ENCODE measurements at regions not wholly inside any gene's neighbourhood (a gene's known extent, or its start where the extent isn't known, plus 50 kb on each side); places are given as distances from the start of the nearest gene placed in this dataset.

DNA sequence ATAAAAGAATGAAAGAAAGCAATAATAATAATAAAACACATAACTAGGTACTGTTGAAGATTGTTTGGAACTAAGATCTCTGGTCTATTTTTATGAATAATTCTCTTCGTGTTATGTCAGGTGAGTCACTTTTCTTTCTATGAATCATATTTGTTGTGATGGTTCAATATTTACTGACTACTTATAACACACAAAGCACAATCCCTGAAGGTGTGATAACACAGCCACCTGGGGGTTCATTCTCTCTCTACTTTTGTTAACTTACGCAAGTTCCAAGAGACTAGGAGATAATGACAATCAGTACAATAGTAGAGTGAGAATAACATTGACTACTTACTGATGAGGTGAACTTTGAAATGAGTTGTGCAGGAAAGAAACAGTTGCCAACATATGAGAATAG, 149.9 kb downstream of the IBTK start:
- DNase-seq (ENCODE audit: low read depth), result no peak
- TF ChIP-seq, protein P1, sequence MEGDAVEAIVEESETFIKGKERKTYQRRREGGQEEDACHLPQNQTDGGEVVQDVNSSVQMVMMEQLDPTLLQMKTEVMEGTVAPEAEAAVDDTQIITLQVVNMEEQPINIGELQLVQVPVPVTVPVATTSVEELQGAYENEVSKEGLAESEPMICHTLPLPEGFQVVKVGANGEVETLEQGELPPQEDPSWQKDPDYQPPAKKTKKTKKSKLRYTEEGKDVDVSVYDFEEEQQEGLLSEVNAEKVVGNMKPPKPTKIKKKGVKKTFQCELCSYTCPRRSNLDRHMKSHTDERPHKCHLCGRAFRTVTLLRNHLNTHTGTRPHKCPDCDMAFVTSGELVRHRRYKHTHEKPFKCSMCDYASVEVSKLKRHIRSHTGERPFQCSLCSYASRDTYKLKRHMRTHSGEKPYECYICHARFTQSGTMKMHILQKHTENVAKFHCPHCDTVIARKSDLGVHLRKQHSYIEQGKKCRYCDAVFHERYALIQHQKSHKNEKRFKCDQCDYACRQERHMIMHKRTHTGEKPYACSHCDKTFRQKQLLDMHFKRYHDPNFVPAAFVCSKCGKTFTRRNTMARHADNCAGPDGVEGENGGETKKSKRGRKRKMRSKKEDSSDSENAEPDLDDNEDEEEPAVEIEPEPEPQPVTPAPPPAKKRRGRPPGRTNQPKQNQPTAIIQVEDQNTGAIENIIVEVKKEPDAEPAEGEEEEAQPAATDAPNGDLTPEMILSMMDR (IDR thresholded peaks at IDR 0.05; ENCODE audit: insufficient read depth, low read depth, low read length), result no peak
- no peak overlapping the region for H3K4me3 ChIP-seq (ENCODE audit: low read depth, low read length)
- POLR2A ChIA-PET, result no interaction called here
- no peaks in the 10 kb centered on the region for H3K36me3 ChIP-seq (ENCODE audit: control insufficient read depth, insufficient read depth, low read length)
- no peaks in the 10 kb centered on the region for H3K27me3 ChIP-seq (ENCODE audit: control insufficient read depth, insufficient read depth, low read length)
- CTCF ChIA-PET, result no interaction called here

DNA sequence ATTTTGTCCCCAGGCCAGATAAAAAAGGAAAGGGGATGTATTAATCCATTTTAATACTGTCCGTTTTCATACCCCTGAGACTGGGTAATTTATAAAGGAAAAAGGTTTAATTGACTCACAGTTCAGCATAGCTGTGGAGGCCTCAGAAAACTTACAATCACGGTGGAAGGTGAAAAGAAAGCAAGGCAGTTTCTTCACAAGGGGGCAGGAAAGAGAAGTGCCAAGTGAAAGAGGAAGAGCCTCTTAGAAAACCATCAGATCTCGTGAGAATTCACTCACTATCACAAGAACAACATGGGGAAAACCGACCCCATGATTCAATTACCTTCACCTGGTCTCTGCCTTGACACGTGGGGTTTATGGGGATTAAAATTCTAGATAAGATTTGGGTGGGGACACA, 152.5 kb downstream of the IBTK start:
- POLR2A ChIA-PET, result no interaction called here
- no peak for DNase-seq (ENCODE audit: low read depth)
- Histone ChIP-seq H3K4me3 (ENCODE audit: low read depth, low read length) (no peak overlapping the region), H3K27me3 (ENCODE audit: control insufficient read depth, insufficient read depth, low read length) (no peaks in the 10 kb centered on the region), H3K36me3 (ENCODE audit: control insufficient read depth, insufficient read depth, low read length) (no peaks in the 10 kb centered on the region)
- CTCF ChIA-PET, result no interaction called here
- TF ChIP-seq, protein P1 (IDR thresholded peaks at IDR 0.05; ENCODE audit: insufficient read depth, low read depth, low read length), result no peak

DNA sequence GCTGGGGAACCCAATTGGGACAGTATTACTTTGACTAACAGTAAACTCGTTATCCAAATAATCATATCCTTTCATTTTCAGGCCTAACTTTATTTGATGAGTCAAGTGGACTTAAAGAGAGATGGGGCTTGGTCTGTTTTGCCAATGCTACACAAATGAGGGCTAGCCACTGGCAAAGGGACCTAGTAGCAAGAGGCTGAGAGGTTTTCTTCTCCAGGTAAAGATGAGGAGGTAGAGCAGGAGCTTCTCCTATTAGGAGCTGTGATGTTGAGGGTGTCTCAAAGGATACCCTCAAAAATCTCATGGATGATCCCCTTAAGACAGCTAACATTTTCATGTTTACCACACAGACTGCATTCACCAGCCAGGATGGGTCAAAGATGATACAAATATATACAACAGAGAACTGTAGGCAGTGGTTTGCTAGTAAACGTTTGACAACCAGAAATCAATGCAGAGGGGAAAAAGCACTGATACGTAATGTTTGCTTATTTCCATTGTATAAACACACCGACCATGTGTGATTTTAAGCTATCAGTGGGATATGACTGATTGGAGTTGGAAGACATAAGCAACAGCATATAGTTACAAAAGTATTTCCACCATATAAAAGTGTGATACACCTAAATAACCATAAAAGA, 153.3 kb downstream of the IBTK start:
- Histone ChIP-seq H3K27me3 (ENCODE audit: control insufficient read depth, insufficient read depth, low read length) (no peaks in the 10 kb centered on the region), H3K4me3 (ENCODE audit: low read depth, low read length) (no peak overlapping the region), H3K36me3 (ENCODE audit: control insufficient read depth, insufficient read depth, low read length) (no peaks in the 10 kb centered on the region)
- no peak for DNase-seq (ENCODE audit: low read depth)
- CTCF ChIA-PET, result interaction anchor here (0.6 kb wide), 1 partner anchor 896 kb away, joined by 3 read pairs; no protein-coding TSS in a partner anchor
- POLR2A ChIA-PET, result no interaction called here
- TF ChIP-seq, protein P1 (IDR thresholded peaks at IDR 0.05; ENCODE audit: insufficient read depth, low read depth, low read length), result no peak

DNA sequence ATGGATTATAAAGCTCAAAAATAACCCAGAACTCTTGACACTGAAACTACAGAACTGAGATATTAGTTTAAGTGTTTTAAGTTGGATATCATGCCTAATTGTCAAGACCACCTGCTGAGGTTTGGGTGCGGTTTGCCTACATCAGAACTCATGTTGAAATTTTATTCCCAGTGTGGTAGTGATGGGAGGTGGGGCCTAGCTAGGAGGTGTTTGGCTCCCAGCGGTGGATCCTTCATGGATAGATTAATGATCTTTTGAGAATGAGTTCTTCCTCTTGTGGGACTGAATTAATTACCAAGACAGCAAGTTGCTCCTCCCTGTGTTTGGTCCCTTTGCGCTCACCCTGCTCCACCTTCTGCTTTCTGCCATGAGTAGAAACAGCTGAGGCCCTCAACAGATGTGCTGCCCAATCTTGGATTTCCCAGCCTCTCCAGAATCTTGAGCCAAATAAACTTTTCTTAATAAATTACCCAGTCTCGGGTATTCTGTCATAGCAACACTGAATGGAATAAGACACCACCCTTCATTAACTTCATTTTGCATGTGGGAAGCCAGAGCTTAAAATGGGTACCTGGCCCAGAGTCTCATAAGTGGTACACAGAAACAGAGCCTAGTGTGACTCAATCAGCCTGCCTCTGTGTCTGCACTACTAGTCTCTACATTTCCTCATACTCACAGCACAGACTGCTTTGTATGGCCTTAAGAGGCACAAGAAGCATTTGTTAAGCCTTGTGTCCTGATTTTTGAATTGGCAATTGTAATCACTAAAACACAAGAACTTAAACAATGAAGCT, 158.4 kb downstream of the IBTK start:
- CTCF ChIA-PET, result no interaction called here
- no peaks in the 10 kb centered on the region for H3K36me3 ChIP-seq (ENCODE audit: control insufficient read depth, insufficient read depth, low read length)
- POLR2A ChIA-PET, result no interaction called here

DNA sequence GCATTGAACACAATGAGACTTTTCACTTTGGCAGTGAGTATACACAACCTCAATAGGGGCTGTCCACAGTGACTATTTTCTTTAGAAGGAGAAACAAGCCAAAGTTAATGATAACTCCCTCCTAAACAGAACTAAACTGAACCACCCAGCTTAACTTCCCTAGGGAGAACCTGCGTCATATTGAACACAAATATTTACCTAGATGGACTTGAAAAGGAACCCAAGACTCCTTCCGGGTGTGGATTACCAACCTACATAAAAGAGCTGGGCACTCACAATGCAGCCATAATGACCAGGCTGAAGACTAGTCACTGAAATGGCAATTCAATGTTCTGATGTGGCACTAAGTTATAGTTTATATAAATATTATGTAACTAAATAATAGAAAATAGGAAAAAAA, 160.6 kb downstream of the IBTK start:
- Histone ChIP-seq H3K36me3 (ENCODE audit: control insufficient read depth, insufficient read depth, low read length) (no peaks in the 10 kb centered on the region), H3K4me3 (ENCODE audit: low read depth, low read length) (no peak overlapping the region), H3K27me3 (ENCODE audit: control insufficient read depth, insufficient read depth, low read length) (no peaks in the 10 kb centered on the region)
- TF ChIP-seq, protein P1 (IDR thresholded peaks at IDR 0.05; ENCODE audit: insufficient read depth, low read depth, low read length), result no peak
- POLR2A ChIA-PET, result no interaction called here
- CTCF ChIA-PET, result no interaction called here
- no peak for DNase-seq (ENCODE audit: low read depth)

More for the DNA sequence above, 158.4 kb downstream of the IBTK start:
- Histone ChIP-seq H3K27me3 (ENCODE audit: control insufficient read depth, insufficient read depth, low read length) (no peaks in the 10 kb centered on the region), H3K4me3 (ENCODE audit: low read depth, low read length) (no peak overlapping the region)
- TF ChIP-seq, protein P1 (IDR thresholded peaks at IDR 0.05; ENCODE audit: insufficient read depth, low read depth, low read length), result no peak
- no peak for DNase-seq (ENCODE audit: low read depth)
